ENCODE measurements at regions not wholly inside any gene's neighbourhood (a gene's known extent, or its start where the extent isn't known, plus 50 kb on each side); places are given as distances from the start of the nearest gene placed in this dataset.

GRCh38 chr10:121171825-121172787 is 320.9 kb downstream of the WDR11 start:
- Mint-ChIP-seq H3K4me3 (no peak overlapping the region), H3K4me1 (ENCODE audit: low read depth) (no peaks in the 10 kb centered on the region), H3K36me3 (ENCODE audit: low read depth) (no peaks in the 10 kb centered on the region), H3K9me3 (peaks cover 2% of the 10 kb centered on the region), H3K27me3 (ENCODE audit: low read depth) (no peaks in the 10 kb centered on the region), H3K27ac (no peak overlapping the region)
- intact Hi-C loops (cut with micrococcal nuclease) = no loop called here
- CTCF ChIA-PET = no interaction called here
- DNase-seq = no peak

DNA sequence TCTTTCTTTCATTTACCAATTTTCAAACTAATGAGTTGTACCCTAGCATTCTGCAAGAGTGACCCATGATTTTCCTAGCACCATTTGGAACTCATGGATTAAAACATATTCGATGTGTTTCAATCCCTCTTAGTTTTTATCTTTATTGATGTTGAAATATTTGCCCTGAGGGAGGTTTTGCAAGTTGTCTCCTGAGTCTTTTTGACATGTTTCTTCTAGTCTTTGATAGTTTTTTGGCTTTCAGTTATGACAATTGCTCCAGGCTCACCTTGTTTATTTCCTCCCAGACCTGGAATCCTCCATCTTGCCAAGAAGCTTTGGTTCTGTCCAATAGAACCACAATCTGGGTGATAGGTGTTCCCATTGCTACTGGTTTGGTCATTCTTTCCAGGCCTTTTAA is 327.8 kb downstream of the WDR11 start:
- CTCF ChIA-PET = no interaction called here
- no peaks in the 10 kb centered on the region for H3K9me3 Mint-ChIP-seq

DNA sequence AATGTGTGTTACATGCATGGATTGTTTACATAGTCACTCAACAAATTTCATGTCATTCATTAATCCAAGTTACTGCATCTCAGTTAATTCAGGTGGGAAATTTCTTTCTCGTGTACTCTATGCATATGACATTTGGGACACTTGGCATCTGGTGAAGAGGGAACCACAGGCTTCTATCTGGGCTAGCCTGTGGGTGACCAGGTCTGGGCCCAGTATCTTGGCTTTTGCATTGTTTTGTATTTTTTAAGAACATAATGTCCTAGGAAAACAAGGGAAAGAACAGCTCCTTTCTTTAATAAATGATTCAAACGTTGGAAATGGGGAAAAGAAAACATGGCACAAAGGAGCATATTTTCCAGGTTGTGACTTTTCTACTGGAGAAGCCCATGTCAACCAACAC is 331.1 kb downstream of the WDR11 start:
- DNase-seq = no peak
- Mint-ChIP-seq H3K4me3 (no peak overlapping the region), H3K9me3 (no peaks in the 10 kb centered on the region), H3K36me3 (ENCODE audit: low read depth) (no peaks in the 10 kb centered on the region), H3K4me1 (ENCODE audit: low read depth) (no peaks in the 10 kb centered on the region), H3K27ac (no peak overlapping the region), H3K27me3 (ENCODE audit: low read depth) (no peaks in the 10 kb centered on the region)
- CTCF ChIA-PET = no interaction called here
- intact Hi-C loops (cut with micrococcal nuclease) = no loop called here

More for the DNA sequence above, 327.8 kb downstream of the WDR11 start:
- no peak for DNase-seq
- H3K27me3 Mint-ChIP-seq (ENCODE audit: low read depth) = no peaks in the 10 kb centered on the region
- H3K4me3 Mint-ChIP-seq = no peak overlapping the region
- H3K27ac Mint-ChIP-seq = no peak overlapping the region
- H3K36me3 Mint-ChIP-seq (ENCODE audit: low read depth) = no peaks in the 10 kb centered on the region
- H3K4me1 Mint-ChIP-seq (ENCODE audit: low read depth) = no peaks in the 10 kb centered on the region
- intact Hi-C loops (cut with micrococcal nuclease) = no loop called here

- Mint-ChIP-seq H3K36me3 (ENCODE audit: low read depth) (no peaks in the 10 kb centered on the region), H3K4me1 (ENCODE audit: low read depth) (no peaks in the 10 kb centered on the region)
Observed at GRCh38 chr10:121183236-121183635, 332.1 kb downstream of the WDR11 start.

DNA sequence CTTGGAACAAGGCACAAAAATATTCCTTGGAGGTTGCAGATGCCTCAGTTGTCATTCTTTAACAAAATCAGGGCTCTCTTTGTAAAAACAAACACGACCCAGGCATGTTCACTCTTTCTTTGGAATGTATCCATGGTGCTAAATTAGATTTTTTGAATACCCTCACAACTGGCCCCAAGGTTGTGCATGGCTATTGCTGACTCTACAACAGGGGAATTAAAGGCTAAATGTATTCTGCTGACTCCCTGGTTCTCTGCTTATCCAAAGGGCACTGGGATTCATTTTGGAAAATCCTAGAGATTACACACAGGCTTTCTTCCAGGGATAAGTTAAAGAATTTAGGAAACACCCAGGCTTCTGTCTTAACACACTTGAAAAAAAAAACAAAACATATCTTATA is 332.5 kb downstream of the WDR11 start:
- H3K36me3 Mint-ChIP-seq (ENCODE audit: low read depth) = no peaks in the 10 kb centered on the region
- intact Hi-C loops (cut with micrococcal nuclease) = no loop called here

More at GRCh38 chr10:121183236-121183635, 332.1 kb downstream of the WDR11 start:
- Mint-ChIP-seq H3K27me3 (ENCODE audit: low read depth) (no peaks in the 10 kb centered on the region), H3K27ac (no peak overlapping the region), H3K9me3 (no peaks in the 10 kb centered on the region), H3K4me3 (no peak overlapping the region)
- intact Hi-C loops (cut with micrococcal nuclease) = no loop called here
- DNase-seq = no peak
- CTCF ChIA-PET = no interaction called here

DNA sequence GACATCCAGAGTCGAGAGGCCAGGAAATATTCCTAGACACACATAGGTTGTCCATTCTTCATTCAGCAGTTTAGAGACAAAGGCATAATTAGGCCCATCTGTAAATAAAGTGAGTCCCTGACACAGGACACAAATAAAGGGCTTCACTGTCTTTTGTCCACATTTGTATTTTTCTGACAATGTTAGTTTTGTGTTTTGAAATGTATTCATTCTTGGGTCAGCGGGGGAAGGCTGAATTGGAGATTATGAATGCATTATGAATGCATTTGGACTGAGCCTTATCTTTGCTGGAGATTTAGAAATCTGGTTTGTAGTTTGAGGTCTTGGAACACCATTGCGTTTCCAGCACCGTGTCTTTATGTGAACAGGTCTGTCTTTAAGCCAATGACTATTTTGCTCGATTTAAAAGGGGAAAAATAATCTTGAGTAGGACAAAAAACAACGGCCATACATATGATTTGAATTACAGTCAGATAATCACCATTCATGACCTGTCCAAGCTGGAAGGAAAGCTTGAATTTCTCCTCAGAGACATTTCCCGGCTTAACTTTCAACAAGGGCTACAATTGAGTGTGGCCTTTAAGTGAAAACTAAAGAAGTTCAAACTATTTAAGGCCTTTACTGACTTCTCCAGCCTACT is 334.8 kb downstream of the WDR11 start:
- H3K4me3 Mint-ChIP-seq = no peak overlapping the region
- H3K9me3 Mint-ChIP-seq = no peaks in the 10 kb centered on the region
- no peaks in the 10 kb centered on the region for H3K27me3 Mint-ChIP-seq (ENCODE audit: low read depth)
- no peaks in the 10 kb centered on the region for H3K4me1 Mint-ChIP-seq (ENCODE audit: low read depth)
- CTCF ChIA-PET = interaction anchor here (0.5 kb wide), 1 partner anchor 238 kb away, joined by 3 read pairs; no protein-coding TSS in a partner anchor
- H3K36me3 Mint-ChIP-seq (ENCODE audit: low read depth) = no peaks in the 10 kb centered on the region
- no peak for DNase-seq
- intact Hi-C loops (cut with micrococcal nuclease) = no loop called here
- H3K27ac Mint-ChIP-seq = no peak overlapping the region

More for the DNA sequence above, 332.5 kb downstream of the WDR11 start:
- H3K27ac Mint-ChIP-seq = no peak overlapping the region
- no peaks in the 10 kb centered on the region for H3K27me3 Mint-ChIP-seq (ENCODE audit: low read depth)
- H3K9me3 Mint-ChIP-seq = no peaks in the 10 kb centered on the region
- no peak for DNase-seq
- no peak overlapping the region for H3K4me3 Mint-ChIP-seq
- no peaks in the 10 kb centered on the region for H3K4me1 Mint-ChIP-seq (ENCODE audit: low read depth)
- CTCF ChIA-PET = no interaction called here

GRCh38 chr10:121187391-121187790 is 336.2 kb downstream of the WDR11 start:
- intact Hi-C loops (cut with micrococcal nuclease) = no loop called here

DNA sequence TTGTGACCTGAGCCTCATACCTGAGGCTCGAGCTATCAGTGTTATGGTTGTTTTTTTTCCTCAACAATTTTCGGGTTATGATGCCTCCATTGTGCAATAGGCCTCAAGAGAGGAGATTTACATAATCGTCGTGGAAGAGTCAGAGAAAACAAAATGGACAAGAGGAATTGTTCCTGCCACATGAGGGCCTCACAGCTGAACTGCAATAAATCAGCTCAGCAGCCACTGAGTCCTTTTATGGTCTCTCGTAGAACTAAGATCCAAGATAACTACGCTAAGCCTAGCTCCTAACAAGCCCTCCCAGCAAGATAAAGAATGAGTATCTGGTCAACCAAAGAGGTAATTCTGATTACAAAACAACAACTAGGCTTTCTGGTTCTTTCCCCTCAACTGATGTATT is 336.8 kb downstream of the WDR11 start:
- no peaks in the 10 kb centered on the region for H3K36me3 Mint-ChIP-seq (ENCODE audit: low read depth)
- no peak overlapping the region for H3K4me3 Mint-ChIP-seq
- CTCF ChIA-PET = no interaction called here
- DNase-seq = no peak
- no peaks in the 10 kb centered on the region for H3K4me1 Mint-ChIP-seq (ENCODE audit: low read depth)
- peaks cover 2% of the 10 kb centered on the region for H3K27me3 Mint-ChIP-seq (ENCODE audit: low read depth)
- H3K9me3 Mint-ChIP-seq = no peaks in the 10 kb centered on the region
- H3K27ac Mint-ChIP-seq = no peak overlapping the region
- intact Hi-C loops (cut with micrococcal nuclease) = no loop called here

More at GRCh38 chr10:121187391-121187790, 336.2 kb downstream of the WDR11 start:
- H3K27ac Mint-ChIP-seq = no peak overlapping the region
- H3K4me1 Mint-ChIP-seq (ENCODE audit: low read depth) = no peaks in the 10 kb centered on the region
- no peaks in the 10 kb centered on the region for H3K36me3 Mint-ChIP-seq (ENCODE audit: low read depth)
- H3K9me3 Mint-ChIP-seq = no peaks in the 10 kb centered on the region
- CTCF ChIA-PET = no interaction called here
- no peaks in the 10 kb centered on the region for H3K27me3 Mint-ChIP-seq (ENCODE audit: low read depth)
- DNase-seq = no peak
- no peak overlapping the region for H3K4me3 Mint-ChIP-seq

DNA sequence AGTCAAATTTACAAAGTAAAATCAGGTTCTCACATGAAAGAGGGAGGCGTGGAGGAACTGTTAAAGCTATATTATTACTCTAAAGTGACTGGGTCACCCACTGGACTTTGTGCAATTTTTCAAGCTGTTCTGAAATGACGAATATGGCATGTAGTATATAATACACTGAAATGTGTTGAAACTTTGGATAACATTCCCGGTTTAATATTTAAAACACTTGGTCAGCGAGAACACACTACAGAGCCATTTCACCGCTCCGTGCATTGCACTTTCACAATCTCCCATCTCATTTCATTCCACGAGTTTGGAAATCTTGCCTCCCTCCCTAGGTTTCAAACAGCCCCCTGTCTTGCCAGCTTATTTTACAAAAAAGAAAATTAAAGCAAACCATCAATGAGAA is 337.9 kb downstream of the WDR11 start:
- Mint-ChIP-seq H3K9me3 (no peaks in the 10 kb centered on the region), H3K4me1 (ENCODE audit: low read depth) (no peaks in the 10 kb centered on the region), H3K27ac (no peak overlapping the region), H3K27me3 (ENCODE audit: low read depth) (peaks cover 3% of the 10 kb centered on the region), H3K4me3 (no peak overlapping the region), H3K36me3 (ENCODE audit: low read depth) (no peaks in the 10 kb centered on the region)
- intact Hi-C loops (cut with micrococcal nuclease) = no loop called here
- CTCF ChIA-PET = interaction anchor here (0.6 to 0.7 kb wide), 2 partner anchors 18 to 200 kb away, joined by 3 to 4 read pairs; no protein-coding TSS in a partner anchor
- no peak for DNase-seq

DNA sequence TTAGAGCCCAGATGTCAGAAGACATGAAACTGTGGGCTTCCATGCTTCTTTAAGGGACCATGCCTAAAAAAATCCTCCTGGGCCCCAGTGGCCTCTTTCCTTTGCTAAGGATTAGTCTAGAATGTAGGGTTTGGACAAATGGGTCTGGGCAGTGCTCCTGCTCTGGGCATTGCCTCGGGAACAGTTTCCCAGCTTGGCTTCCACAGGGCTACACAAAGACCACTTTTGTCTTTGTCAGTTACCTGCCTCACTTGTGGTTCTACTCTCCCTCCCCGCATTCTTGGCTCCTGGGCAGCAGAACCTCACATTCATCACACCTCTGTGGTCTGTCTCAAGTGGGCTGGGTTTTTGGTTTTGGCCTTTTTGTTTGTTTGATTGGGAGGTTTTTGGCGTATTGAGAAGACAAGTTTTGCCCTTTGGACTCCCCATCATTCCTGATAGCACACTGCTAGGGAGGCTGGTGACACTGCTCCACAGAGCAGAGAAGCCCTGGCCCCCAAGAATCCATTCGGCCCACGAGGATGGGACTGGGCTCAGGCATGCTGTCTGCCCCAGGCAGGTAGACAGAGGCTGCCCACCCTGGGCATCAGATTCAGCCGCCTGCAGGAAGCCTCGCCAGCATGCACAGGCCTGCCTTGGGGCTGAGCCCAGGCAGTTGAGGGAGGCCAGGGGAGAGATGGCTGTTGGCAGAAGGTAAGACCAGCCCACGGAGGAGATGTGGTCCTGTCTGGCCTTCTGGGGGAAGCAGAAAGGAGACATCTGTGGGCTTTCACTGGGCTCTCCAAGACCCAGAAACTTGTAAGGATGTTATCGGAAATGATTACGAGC is 343.7 kb downstream of the WDR11 start:
- CTCF ChIA-PET = no interaction called here
- intact Hi-C loops (cut with micrococcal nuclease) = no loop called here
- Mint-ChIP-seq H3K9me3 (peaks cover 2% of the 10 kb centered on the region), H3K27me3 (ENCODE audit: low read depth) (peaks cover 3% of the 10 kb centered on the region), H3K36me3 (ENCODE audit: low read depth) (no peaks in the 10 kb centered on the region), H3K4me1 (ENCODE audit: low read depth) (no peaks in the 10 kb centered on the region), H3K4me3 (no peak overlapping the region), H3K27ac (no peak overlapping the region)
- DNase-seq = no peak

GRCh38 chr10:121195524-121195910 is 344.4 kb downstream of the WDR11 start:
- no peaks in the 10 kb centered on the region for H3K36me3 Mint-ChIP-seq (ENCODE audit: low read depth)
- CTCF ChIA-PET = no interaction called here
- H3K27ac Mint-ChIP-seq = no peak overlapping the region
- peaks cover 2% of the 10 kb centered on the region for H3K9me3 Mint-ChIP-seq
- intact Hi-C loops (cut with micrococcal nuclease) = no loop called here
- DNase-seq = no peak
- no peaks in the 10 kb centered on the region for H3K4me1 Mint-ChIP-seq (ENCODE audit: low read depth)
- H3K27me3 Mint-ChIP-seq (ENCODE audit: low read depth) = peaks cover 3% of the 10 kb centered on the region
- no peak overlapping the region for H3K4me3 Mint-ChIP-seq

DNA sequence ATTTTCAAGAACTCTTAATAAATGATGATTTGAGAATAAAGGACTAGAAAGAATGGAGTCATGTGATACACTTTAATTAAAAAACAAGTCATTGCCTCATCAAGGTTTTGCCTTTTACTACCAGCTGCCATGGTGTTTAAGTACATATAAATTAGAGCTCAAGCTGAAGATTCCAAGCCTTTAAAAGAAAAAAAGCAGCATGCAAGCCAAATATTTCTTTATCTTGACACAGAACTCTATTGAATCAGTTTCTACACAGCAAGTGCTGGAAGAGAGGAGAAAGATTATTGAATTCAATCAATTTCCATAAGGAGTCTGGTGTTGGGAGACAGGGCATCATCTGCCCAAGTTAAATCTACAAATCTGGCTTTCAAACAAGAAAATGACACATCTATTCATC is 347.9 kb downstream of the WDR11 start:
- DNase-seq = no peak
- no peaks in the 10 kb centered on the region for H3K4me1 Mint-ChIP-seq (ENCODE audit: low read depth)
- no peak overlapping the region for H3K27ac Mint-ChIP-seq
- H3K27me3 Mint-ChIP-seq (ENCODE audit: low read depth) = no peaks in the 10 kb centered on the region
- CTCF ChIA-PET = no interaction called here
- H3K36me3 Mint-ChIP-seq (ENCODE audit: low read depth) = no peaks in the 10 kb centered on the region
- no peak overlapping the region for H3K4me3 Mint-ChIP-seq
- intact Hi-C loops (cut with micrococcal nuclease) = no loop called here
- H3K9me3 Mint-ChIP-seq = peaks cover 2% of the 10 kb centered on the region

Data from activated naive CD4-positive, alpha-beta T cell treated with anti-CD3 and anti-CD28 coated beads for 36 hours (primary cell).